Common myeloid progenitor, CD34-positive (primary cell): ENCODE measurements at regions not wholly inside any gene's neighbourhood (a gene's known extent, or its start where the extent isn't known, plus 50 kb on each side); places are given as distances from the start of the nearest gene placed in this dataset.
"Not testable (repeated sequence)": the region's sequence is repeated elsewhere in the genome, so short reads cannot be mapped to it uniquely, and the experiment has no call there.

Experiments
- CTCF ChIA-PET: fragments of 350-600 bp; sonication (Branson Sonifier 250); formaldehyde crosslinking; loops from one replicate; lab custom pipeline; 2021; ENCODE audit warnings: antibody characterized with exemption; lab: Charles Lee
- POLR2A ChIA-PET: fragments of 350-600 bp; sonication (Branson Sonifier 250); formaldehyde crosslinking; loops from one replicate; lab custom pipeline; 2021; ENCODE audit warnings: antibody characterized with exemption; lab: Charles Lee
- DNase-seq, 3 donors: peaks; one replicate each; pipeline versions ENCODE4 v3.0.0 to v3.0.0-alpha.2; 2013
- H3K27ac ChIP-seq, 2 experiments: 1 replicate in 1 of 2; 2 replicates in 1 of 2; pipeline ENCODE4 v1.7.0; 2013; ENCODE audit warnings: inconsistent platforms in 2 of 2, low read length in 2 of 2, mild to moderate bottlenecking in 2 of 2, low read depth in 1 of 2, moderate library complexity in 1 of 2; ENCODE audit not compliant: severe bottlenecking in 2 of 2, insufficient read depth in 1 of 2, poor library complexity in 1 of 2
- H3K27me3 ChIP-seq, 5 experiments: replicated peaks in 2 of 5; 1 replicate in 3 of 5; 2 replicates in 2 of 5; pipeline versions ENCODE4 v1.6.1 to v1.7.0; 2013; ENCODE audit warnings: low read length in 4 of 5, mild to moderate bottlenecking in 2 of 5, moderate library complexity in 2 of 5, inconsistent platforms in 1 of 5; ENCODE audit not compliant: insufficient read depth in 5 of 5, control insufficient read depth in 4 of 5
- H3K36me3 ChIP-seq, 4 experiments: 1 replicate in 2 of 4; 2 replicates in 2 of 4; pipeline versions ENCODE4 v1.6.1 to v1.7.0; 2013; ENCODE audit warnings: low read length in 3 of 4, control low read depth in 1 of 4, mild to moderate bottlenecking in 1 of 4; ENCODE audit not compliant: control insufficient read depth in 4 of 4, insufficient read depth in 4 of 4
- H3K4me1 ChIP-seq, 4 experiments: 1 replicate in 3 of 4; 2 replicates in 1 of 4; pipeline versions ENCODE4 v1.6.1 to v1.7.1; 2013; ENCODE audit warnings: low read length in 3 of 4, mild to moderate bottlenecking in 3 of 4, control low read depth in 1 of 4, inconsistent platforms in 1 of 4, moderate library complexity in 1 of 4; ENCODE audit not compliant: control insufficient read depth in 4 of 4, insufficient read depth in 4 of 4; ENCODE audit errors: control extremely low read depth in 1 of 4
- H3K4me3 ChIP-seq, 7 experiments: 1 replicate in 4 of 7; 2 replicates in 3 of 7; pipeline versions ENCODE4 v1.5.1 to v1.7.0; 2013; ENCODE audit warnings: mild to moderate bottlenecking in 7 of 7, low read length in 6 of 7, moderate library complexity in 6 of 7, inconsistent platforms in 2 of 7, low read depth in 2 of 7, control low read depth in 1 of 7; ENCODE audit not compliant: insufficient read depth in 4 of 7, control insufficient read depth in 1 of 7; ENCODE audit errors: extremely low read depth in 1 of 7
- H3K9me3 ChIP-seq, 5 experiments: 1 replicate in 4 of 5; 2 replicates in 1 of 5; pipeline versions ENCODE4 v1.6.1 to v1.7.1; 2013; ENCODE audit warnings: low read length in 4 of 5, mild to moderate bottlenecking in 2 of 5, inconsistent platforms in 1 of 5, low read depth in 1 of 5, moderate library complexity in 1 of 5; ENCODE audit not compliant: control insufficient read depth in 4 of 5, insufficient read depth in 2 of 5; ENCODE audit errors: control extremely low read depth in 1 of 5
- WGBS: methylation state at CpG from one replicate; pipeline ENCODE4 v1.1.5; 2013; ENCODE audit not compliant: insufficient coverage; 5-methylcytosine and 5-hydroxymethylcytosine counted together

DNA sequence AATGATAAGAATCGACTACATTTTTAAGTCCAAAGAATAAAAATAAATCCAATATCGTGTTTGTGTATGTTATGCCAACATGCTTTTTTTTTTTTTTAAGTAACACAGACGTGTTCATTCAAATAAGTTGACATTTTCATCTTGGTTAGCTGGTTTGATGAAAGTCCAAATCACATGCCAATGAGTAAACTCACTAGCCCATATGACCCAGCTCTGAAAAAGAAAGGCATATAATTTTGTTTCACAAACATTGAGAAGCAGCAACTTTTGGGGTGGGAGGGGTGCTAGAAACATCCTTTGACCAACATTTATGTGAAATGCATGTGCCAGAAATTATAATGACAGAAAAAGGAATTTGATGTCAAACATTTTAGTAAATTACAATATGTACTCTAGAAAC is 61.6 kb upstream of the SPP1 start:
- peaks cover 0 to 17% (median 1%) of the 10 kb centered on the region in 4 experiments for H3K4me1 ChIP-seq
- no peaks in the 10 kb centered on the region for H3K27me3 ChIP-seq
- WGBS = 100% methylated on average over 1 of the region's 3 CpGs
- H3K9me3 ChIP-seq = no peaks in the 10 kb centered on the region
- ChIA-PET POLR2A (no interaction called here), CTCF (interaction anchor here (1.4 to 4.8 kb wide), 2 partner anchors 11 to 62 kb away, joined by 3 to 15 read pairs; no protein-coding TSS in a partner anchor)
- no peak overlapping the region for H3K4me3 ChIP-seq
- no peak overlapping the region for H3K27ac ChIP-seq
- H3K36me3 ChIP-seq = no peaks in the 10 kb centered on the region
- no peak for DNase-seq

- no peak for DNase-seq
- Histone ChIP-seq H3K27me3 (no peaks in the 10 kb centered on the region), H3K9me3 (no peaks in the 10 kb centered on the region), H3K36me3 (no peaks in the 10 kb centered on the region), H3K4me3 (no peak overlapping the region), H3K4me1 (peaks cover 0 to 21% (median 8%) of the 10 kb centered on the region in 4 experiments), H3K27ac (no peak overlapping the region)
- WGBS = 100% methylated on average over 4 of the region's 6 CpGs
- POLR2A ChIA-PET = no interaction called here
- CTCF ChIA-PET = interaction anchor here (0.6 to 4.8 kb wide), 2 partner anchors 13 to 176 kb away, joined by 3 to 15 read pairs; no protein-coding TSS in a partner anchor
Measured at GRCh38 chr4:87915621-87916020, 59.9 kb upstream of the SPP1 start.

- H3K4me1 ChIP-seq = peaks cover 0 to 13% (median 8%) of the 10 kb centered on the region in 4 experiments
- H3K4me3 ChIP-seq = no peak overlapping the region
- no peaks in the 10 kb centered on the region for H3K9me3 ChIP-seq
- H3K36me3 ChIP-seq = no peaks in the 10 kb centered on the region
- WGBS = 86% methylated on average over 2 of the region's 2 CpGs
- CTCF ChIA-PET = no interaction called here
- POLR2A ChIA-PET = no interaction called here
- peak in 2 of 3 donors; percentile 33 to 54 for DNase-seq
- H3K27ac ChIP-seq = no peak overlapping the region
- H3K27me3 ChIP-seq = no peaks in the 10 kb centered on the region
Measured at GRCh38 chr4:87916626-87917025, 58.9 kb upstream of the SPP1 start.

DNA sequence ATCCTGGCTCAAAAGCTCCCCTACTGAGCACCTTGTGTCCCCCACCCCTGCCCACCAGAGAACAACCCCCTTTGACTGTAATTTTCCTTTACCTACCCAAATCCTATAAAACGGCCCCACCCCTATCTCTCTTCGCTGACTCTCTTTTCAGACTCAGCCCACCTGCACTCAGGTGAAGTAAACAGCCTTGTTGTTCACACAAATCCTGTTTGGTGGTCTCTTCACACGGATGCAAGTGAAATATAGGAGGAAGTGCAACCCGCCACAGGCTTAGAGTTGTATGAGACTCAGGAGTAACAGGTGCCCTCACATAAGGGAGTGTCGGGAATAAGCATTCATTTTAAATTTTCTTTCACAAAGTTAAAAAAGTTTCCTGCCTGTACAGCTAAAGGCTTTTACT is 57.6 kb upstream of the SPP1 start:
- 97% methylated on average over 4 of the region's 5 CpGs for WGBS

DNA sequence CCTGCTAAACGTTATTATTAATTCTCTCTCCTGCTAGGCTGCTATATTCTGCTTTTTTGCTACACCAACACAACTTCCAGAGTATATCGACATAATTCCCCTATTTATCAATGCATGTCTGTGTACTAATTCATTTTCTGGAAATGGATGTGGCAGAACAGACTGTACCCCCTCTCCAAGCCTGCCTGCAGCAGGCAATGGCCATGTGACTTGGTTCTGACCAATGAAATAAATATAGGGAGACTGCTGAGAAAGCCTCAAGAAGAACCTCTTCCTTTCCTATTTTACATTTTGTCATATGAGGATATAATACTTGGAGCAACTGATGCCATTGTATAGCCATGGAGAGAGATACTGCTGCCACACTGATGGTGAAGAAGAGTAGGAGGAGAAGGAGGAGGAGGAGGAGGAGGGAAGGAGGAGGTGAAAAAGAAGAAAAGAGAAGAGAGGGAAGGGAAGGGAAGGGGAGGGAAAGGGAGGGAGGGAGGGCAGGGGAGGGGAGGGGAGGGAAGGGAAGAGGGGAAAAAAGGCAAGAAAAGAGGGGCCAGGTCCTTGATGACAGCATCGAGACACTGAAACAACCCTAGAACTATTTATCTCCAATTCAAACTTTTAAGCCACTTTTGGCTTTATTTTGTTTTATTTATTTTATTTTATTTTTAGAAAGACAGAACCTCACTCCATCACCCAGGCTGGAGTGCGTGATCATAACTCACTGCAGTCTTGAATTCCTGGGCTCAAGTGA is 57.0 kb upstream of the SPP1 start:
- Histone ChIP-seq H3K27me3 (no peaks in the 10 kb centered on the region), H3K27ac (no peak overlapping the region), H3K36me3 (no peaks in the 10 kb centered on the region), H3K9me3 (no peaks in the 10 kb centered on the region), H3K4me1 (peaks cover 0 to 10% (median 3%) of the 10 kb centered on the region in 4 experiments), H3K4me3 (no peak overlapping the region)
- POLR2A ChIA-PET = no interaction called here
- CTCF ChIA-PET = interaction anchor here (0.9 kb wide), 1 partner anchor 32 kb away, joined by 3 read pairs; no protein-coding TSS in a partner anchor
- no peak for DNase-seq
- no CpG with 5 or more reads among the region's 4 CpGs for WGBS

More for the DNA sequence above, 57.6 kb upstream of the SPP1 start:
- CTCF ChIA-PET, POLR2A ChIA-PET, H3K27ac ChIP-seq, DNase-seq, H3K4me3 ChIP-seq, H3K27me3 ChIP-seq, H3K9me3 ChIP-seq, H3K36me3 ChIP-seq: not testable (repeated sequence)
- peaks cover 0 to 10% (median 4%) of the 10 kb centered on the region in 4 experiments for H3K4me1 ChIP-seq

DNA sequence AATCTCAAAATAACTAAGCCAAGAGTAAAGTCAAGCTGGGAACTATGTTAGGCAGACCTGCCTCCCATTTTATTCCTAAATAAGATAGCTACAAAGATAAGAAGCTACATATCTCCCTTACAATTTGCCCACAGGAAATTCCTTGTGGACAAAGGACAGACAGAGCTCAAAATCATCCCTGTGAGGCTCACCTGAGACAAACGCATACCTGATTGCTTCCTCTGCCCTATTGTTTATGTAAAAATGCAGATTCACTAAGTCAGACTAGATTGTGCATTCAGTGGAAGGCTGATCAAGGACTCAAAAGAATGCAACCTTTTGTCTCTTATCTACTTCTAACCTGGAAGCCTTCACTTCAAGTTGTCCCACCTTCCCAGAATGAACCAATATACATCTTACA is 56.2 kb upstream of the SPP1 start:
- WGBS = 100% methylated on average over 1 of the region's 1 CpG
- H3K36me3 ChIP-seq, H3K4me3 ChIP-seq, H3K27ac ChIP-seq, H3K9me3 ChIP-seq, H3K27me3 ChIP-seq, DNase-seq, POLR2A ChIA-PET: not testable (repeated sequence)
- peaks cover 0 to 10% (median 3%) of the 10 kb centered on the region in 4 experiments for H3K4me1 ChIP-seq
- CTCF ChIA-PET = interaction anchor here (0.9 kb wide), 1 partner anchor 33 kb away, joined by 3 read pairs; no protein-coding TSS in a partner anchor

DNA sequence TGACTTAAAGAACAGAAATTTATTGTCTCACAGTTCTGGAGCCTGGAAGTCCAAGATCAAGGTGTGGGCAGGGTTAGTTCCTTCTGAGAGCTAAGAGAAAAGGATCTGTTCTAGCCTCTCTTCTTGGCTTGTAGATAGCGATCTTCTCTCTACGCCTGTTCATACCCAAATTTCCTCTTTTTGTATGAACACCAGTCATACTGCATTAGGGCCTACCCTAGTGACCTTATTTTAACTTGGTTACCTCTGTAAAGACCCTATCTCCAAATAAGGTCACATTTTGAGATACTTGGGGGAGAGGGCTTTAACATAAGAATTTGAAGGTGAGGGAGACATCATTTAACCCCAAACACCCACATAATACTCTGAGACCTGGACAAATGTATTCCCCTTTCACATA is 55.6 kb upstream of the SPP1 start:
- WGBS = no CpG with 5 or more reads among the region's 2 CpGs
- POLR2A ChIA-PET = no interaction called here

More for the DNA sequence above, 55.6 kb upstream of the SPP1 start:
- peaks cover 0 to 10% (median 3%) of the 10 kb centered on the region in 4 experiments for H3K4me1 ChIP-seq
- H3K9me3 ChIP-seq = no peaks in the 10 kb centered on the region
- no peaks in the 10 kb centered on the region for H3K27me3 ChIP-seq
- no peak overlapping the region for H3K4me3 ChIP-seq
- CTCF ChIA-PET = no interaction called here
- DNase-seq = peak; percentile 42 to 69 (median 58)
- no peaks in the 10 kb centered on the region for H3K36me3 ChIP-seq
- no peak overlapping the region for H3K27ac ChIP-seq
